ENCODE measurements at regions not wholly inside any gene's neighbourhood (a gene's known extent, or its start where the extent isn't known, plus 50 kb on each side); places are given as distances from the start of the nearest gene placed in this dataset.

GRCh38 chr22:27302501-27302900, 499.1 kb downstream of the MN1 start:
- 87% methylated on average over 11 of the region's 11 CpGs; no CpG with 5 or more reads in 1 of the 2 experiments for WGBS, 2 experiments (ENCODE audit: extremely low coverage in 1 of 2, insufficient coverage in 1 of 2, insufficient read length in 1 of 2, insufficient replicate concordance in 2 of 2, low coverage in 1 of 2, low lambda C conversion rate in 2 of 2, missing lambda C conversion rate in 1 of 2)
- Histone ChIP-seq H3K4me1 (replicated peaks in 1 of 4; ENCODE audit: control insufficient read depth in 3 of 4, insufficient read depth in 4 of 4, low read length in 3 of 4) (peaks cover 0 to 11% (median 5%) of the 10 kb centered on the region in 4 experiments; a peak in 6 of 7 replicates), H3K4me2 (ENCODE audit: insufficient read depth in 1 of 2, low read depth in 2 of 2, low read length in 2 of 2) (no peak overlapping the region), H3K27ac (ENCODE audit: low read depth, low read length) (no peak overlapping the region), H3K4ac (replicated peaks; ENCODE audit: insufficient read length, low read depth, low read length) (no peak overlapping the region), H3K9ac (replicated peaks in 1 of 4; ENCODE audit: extremely low read depth in 1 of 4, low read depth in 3 of 4, low read length in 3 of 4) (no peak overlapping the region), H3K23ac (ENCODE audit: insufficient read length) (no peak overlapping the region), H2BK12ac (ENCODE audit: low read depth, low read length) (no peak overlapping the region), H2BK20ac (ENCODE audit: low read length) (no peak overlapping the region), H3K56ac (replicated peaks; ENCODE audit: insufficient read length, low read depth, low read length) (no peak overlapping the region), H4K8ac (ENCODE audit: extremely low read depth, insufficient read depth, low read length) (no peak overlapping the region), H3K18ac (ENCODE audit: extremely low read depth, low read length) (no peak overlapping the region), H3K79me1 (ENCODE audit: low read depth, low read length) (no peaks in the 10 kb centered on the region), H2AK5ac (ENCODE audit: low read depth, low read length) (0 out of 2 replicates have a peak overlapping the region, but pooled peaks have one; percentile 4), H4K5ac (ENCODE audit: insufficient read length, low read depth, low read length) (no peak overlapping the region), H3K79me2 (ENCODE audit: control insufficient read depth in 1 of 2, insufficient read depth in 2 of 2, low read length in 2 of 2) (no peaks in the 10 kb centered on the region), H2BK15ac (ENCODE audit: low read length) (no peak overlapping the region), H2BK120ac (replicated peaks; ENCODE audit: low read depth, low read length) (no peak overlapping the region), H4K20me1 (replicated peaks in 1 of 2; ENCODE audit: control insufficient read depth in 1 of 2, insufficient read depth in 2 of 2, low read length in 2 of 2) (no peaks in the 10 kb centered on the region), H2AFZ (ENCODE audit: low read length) (no peak overlapping the region), H2BK5ac (ENCODE audit: low read depth, low read length) (no peak overlapping the region), H3K14ac (ENCODE audit: insufficient read length) (no peak overlapping the region), H3K27me3 (replicated peaks in 1 of 4; ENCODE audit: control insufficient read depth in 3 of 4, extremely low read depth in 1 of 4, insufficient read depth in 3 of 4, low read length in 3 of 4) (no peaks in the 10 kb centered on the region), H3K23me2 (ENCODE audit: low read depth, low read length) (peaks cover 3% of the 10 kb centered on the region; the same call in 1 of the 2 replicates), H3K9me3 (ENCODE audit: insufficient read depth in 2 of 2, low read depth in 1 of 2, low read length in 1 of 2) (no peaks in the 10 kb centered on the region), H4K91ac (replicated peaks; ENCODE audit: insufficient read length, low read length) (no peak overlapping the region), H3K36me3 (ENCODE audit: control insufficient read depth in 2 of 4, insufficient read depth in 4 of 4, low read length in 3 of 4) (no peaks in the 10 kb centered on the region), H3K4me3 (ENCODE audit: extremely low read depth in 1 of 4, insufficient read depth in 2 of 4, low read depth in 3 of 4, low read length in 4 of 4) (no peak overlapping the region)
- FAIRE-seq (no peak), DNase-seq (ENCODE audit: low read depth in 1 of 2, low spot score in 2 of 2) (no peak)
- CTCF ChIA-PET (ENCODE audit: partially characterized antibody): interaction anchor here (0.7 kb wide), 1 partner anchor 316 kb away, joined by 3 read pairs; no protein-coding TSS in a partner anchor
- POLR2A ChIA-PET (ENCODE audit: partially characterized antibody): no interaction called here
- TF ChIP-seq POLR2AphosphoS5 (IDR thresholded peaks at IDR 0.05; ENCODE audit: low read depth, low read length): no peak

All from H1 (cell line).